Fibroblast of the aortic adventitia (primary cell): ENCODE measurements at regions not wholly inside any gene's neighbourhood (a gene's known extent, or its start where the extent isn't known, plus 50 kb on each side); places are given as distances from the start of the nearest gene placed in this dataset.

Experiments used
- DNase-seq: peaks from one replicate; pipeline ENCODE4 v3.0.0-alpha.2; 2010; ENCODE audit warnings: low read depth
- H3K4me3 ChIP-seq: 2 replicates; pipeline ENCODE4 v1.5.1; 2011; ENCODE audit warnings: low read depth, mild to moderate bottlenecking, control low read depth, low read length, moderate library complexity
- TF ChIP-seq, protein P1 (sequence below): IDR thresholded peaks from 2 replicates; pipeline ENCODE4 v1.5.1; 2011; ENCODE audit warnings: mild to moderate bottlenecking, low read length, control low read depth, inconsistent platforms; ENCODE audit not compliant: insufficient read depth

GRCh38 chr6:191487-192312, 100.6 kb upstream of the DUSP22 start:
- TF ChIP-seq, protein P1, sequence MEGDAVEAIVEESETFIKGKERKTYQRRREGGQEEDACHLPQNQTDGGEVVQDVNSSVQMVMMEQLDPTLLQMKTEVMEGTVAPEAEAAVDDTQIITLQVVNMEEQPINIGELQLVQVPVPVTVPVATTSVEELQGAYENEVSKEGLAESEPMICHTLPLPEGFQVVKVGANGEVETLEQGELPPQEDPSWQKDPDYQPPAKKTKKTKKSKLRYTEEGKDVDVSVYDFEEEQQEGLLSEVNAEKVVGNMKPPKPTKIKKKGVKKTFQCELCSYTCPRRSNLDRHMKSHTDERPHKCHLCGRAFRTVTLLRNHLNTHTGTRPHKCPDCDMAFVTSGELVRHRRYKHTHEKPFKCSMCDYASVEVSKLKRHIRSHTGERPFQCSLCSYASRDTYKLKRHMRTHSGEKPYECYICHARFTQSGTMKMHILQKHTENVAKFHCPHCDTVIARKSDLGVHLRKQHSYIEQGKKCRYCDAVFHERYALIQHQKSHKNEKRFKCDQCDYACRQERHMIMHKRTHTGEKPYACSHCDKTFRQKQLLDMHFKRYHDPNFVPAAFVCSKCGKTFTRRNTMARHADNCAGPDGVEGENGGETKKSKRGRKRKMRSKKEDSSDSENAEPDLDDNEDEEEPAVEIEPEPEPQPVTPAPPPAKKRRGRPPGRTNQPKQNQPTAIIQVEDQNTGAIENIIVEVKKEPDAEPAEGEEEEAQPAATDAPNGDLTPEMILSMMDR, result no peak
- H3K4me3 ChIP-seq, result no peak overlapping the region
- DNase-seq, result no peak

- no peak for DNase-seq
- TF ChIP-seq, protein P1, result no peak
- no peak overlapping the region for H3K4me3 ChIP-seq
Observed at GRCh38 chr6:192313-192664, 100.0 kb upstream of the DUSP22 start.

DNA sequence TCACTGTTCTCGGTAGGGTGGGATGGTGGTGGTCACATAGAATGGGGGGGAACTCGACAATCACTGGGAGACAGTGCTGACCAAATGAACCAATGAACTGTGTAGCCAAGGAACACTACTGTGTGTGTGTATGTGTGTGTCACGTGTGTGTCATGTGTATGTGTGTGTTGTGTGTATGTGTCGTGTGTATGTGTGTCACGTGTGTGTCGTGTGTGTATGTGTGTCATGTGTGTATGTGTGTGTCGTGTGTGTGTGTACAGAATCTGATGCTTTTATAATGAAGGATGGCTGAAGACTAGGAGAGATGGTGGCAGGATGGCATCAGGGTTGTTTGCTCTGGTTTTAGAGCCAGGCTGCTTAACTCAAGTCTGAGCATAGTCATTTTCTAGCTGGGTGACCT, 99.1 kb upstream of the DUSP22 start:
- TF ChIP-seq, protein P1, result no peak
- no peak overlapping the region for H3K4me3 ChIP-seq
- no peak for DNase-seq

- H3K4me3 ChIP-seq, result no peak overlapping the region
- TF ChIP-seq, protein P1, result no peak
- no peak for DNase-seq
Observed at GRCh38 chr6:193773-194310, 98.4 kb upstream of the DUSP22 start.

- DNase-seq, result peak; percentile 87
- TF ChIP-seq, protein P1, result no peak
- H3K4me3 ChIP-seq, result no peak overlapping the region
Observed at GRCh38 chr6:195861-196360, 96.4 kb upstream of the DUSP22 start.

DNA sequence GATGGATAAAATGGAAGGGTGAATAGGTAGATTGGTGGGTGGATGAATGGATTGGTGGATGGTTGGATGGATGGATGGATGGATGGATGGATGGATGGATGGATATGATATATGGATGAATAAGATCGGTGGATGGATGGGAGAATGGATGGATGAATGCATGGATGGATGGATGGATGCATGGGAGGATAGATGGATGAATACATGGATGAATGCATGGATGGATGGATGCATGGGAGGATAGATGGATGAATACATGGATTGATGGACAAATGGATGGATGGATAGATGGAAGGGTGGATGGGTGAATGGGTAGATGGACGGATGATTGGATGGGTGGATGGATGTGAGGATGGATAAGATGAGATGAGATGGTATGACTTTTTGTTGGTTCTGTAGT, 95.7 kb upstream of the DUSP22 start:
- TF ChIP-seq, protein P1, result no peak
- no peak overlapping the region for H3K4me3 ChIP-seq
- DNase-seq, result no peak
